Neural crest cell (in vitro differentiated cells): ENCODE measurements at regions not wholly inside any gene's neighbourhood (a gene's known extent, or its start where the extent isn't known, plus 50 kb on each side); places are given as distances from the start of the nearest gene placed in this dataset.
"Not testable (repeated sequence)": the region's sequence is repeated elsewhere in the genome, so short reads cannot be mapped to it uniquely, and the experiment has no call there.

Experiments
- DNase-seq: peaks from one replicate; pipeline ENCODE4 v3.0.0; 2021; ENCODE audit warnings: low read depth, mixed read lengths, low spot score
- H3K27ac Mint-ChIP-seq: one replicate; pipeline ENCODE4 v1.8.0; 2021; ENCODE audit warnings: mild to moderate bottlenecking, mixed read lengths; ENCODE audit not compliant: unreplicated experiment
- H3K27me3 Mint-ChIP-seq: 2 replicates; pipeline ENCODE4 v1.8.0; 2021; ENCODE audit warnings: low read depth, mild to moderate bottlenecking, mixed read lengths
- H3K36me3 Mint-ChIP-seq: 2 replicates; pipeline ENCODE4 v1.8.0; 2021; ENCODE audit warnings: low read depth, mild to moderate bottlenecking, mixed read lengths
- H3K4me1 Mint-ChIP-seq: 2 replicates; pipeline ENCODE4 v1.8.0; 2021; ENCODE audit warnings: mixed read lengths
- H3K4me3 Mint-ChIP-seq: one replicate; pipeline ENCODE4 v1.8.0; 2021; ENCODE audit warnings: mild to moderate bottlenecking, mixed read lengths
- H3K9me3 Mint-ChIP-seq: 2 replicates; pipeline ENCODE4 v1.8.0; 2021; ENCODE audit warnings: mixed read lengths
- TF ChIP-seq, protein P1 (sequence below): fragments of 200-600 bp; sonication (generic); conservative IDR thresholded peaks from 2 replicates; pipeline ENCODE4 v1.5.0; 2021; ENCODE audit warnings: antibody characterized with exemption, mild to moderate bottlenecking

DNA sequence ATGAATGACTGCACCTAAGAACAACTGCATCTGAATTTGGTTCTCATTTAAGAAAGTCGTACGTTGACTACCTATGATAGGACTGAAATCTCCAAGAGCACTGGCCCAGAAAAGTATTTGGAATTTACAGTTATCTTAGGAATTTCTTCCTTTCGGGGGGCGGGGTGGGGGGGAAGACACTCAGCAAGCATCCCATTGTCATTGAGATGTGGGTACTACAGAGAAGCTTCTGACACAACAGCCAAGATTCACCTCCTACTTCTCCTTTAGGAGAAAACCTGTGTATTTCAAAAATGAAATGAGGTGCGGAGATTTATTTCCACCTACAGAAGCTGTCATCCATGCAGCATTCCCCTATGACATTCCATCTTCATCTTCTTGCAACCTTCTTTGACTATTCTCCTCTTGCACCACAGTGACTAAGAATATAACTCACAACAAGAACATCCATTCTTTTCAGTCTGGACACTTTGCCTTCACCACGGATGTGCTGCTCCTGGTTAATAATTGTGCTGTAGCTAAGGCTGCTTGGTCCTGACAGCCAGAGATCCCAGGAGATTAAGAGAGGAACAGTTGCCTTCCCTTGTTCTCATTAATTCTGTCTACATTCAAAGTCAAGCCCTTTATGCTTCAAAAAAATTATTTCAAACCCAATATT is 98.4 kb upstream of the FRMD4A start:
- H3K9me3 Mint-ChIP-seq, result peaks cover 7% of the 10 kb centered on the region
- peaks cover 3% of the 10 kb centered on the region for H3K27me3 Mint-ChIP-seq
- no peaks in the 10 kb centered on the region for H3K36me3 Mint-ChIP-seq
- DNase-seq, result no peak
- TF ChIP-seq, protein P1, sequence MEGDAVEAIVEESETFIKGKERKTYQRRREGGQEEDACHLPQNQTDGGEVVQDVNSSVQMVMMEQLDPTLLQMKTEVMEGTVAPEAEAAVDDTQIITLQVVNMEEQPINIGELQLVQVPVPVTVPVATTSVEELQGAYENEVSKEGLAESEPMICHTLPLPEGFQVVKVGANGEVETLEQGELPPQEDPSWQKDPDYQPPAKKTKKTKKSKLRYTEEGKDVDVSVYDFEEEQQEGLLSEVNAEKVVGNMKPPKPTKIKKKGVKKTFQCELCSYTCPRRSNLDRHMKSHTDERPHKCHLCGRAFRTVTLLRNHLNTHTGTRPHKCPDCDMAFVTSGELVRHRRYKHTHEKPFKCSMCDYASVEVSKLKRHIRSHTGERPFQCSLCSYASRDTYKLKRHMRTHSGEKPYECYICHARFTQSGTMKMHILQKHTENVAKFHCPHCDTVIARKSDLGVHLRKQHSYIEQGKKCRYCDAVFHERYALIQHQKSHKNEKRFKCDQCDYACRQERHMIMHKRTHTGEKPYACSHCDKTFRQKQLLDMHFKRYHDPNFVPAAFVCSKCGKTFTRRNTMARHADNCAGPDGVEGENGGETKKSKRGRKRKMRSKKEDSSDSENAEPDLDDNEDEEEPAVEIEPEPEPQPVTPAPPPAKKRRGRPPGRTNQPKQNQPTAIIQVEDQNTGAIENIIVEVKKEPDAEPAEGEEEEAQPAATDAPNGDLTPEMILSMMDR, result no peak
- no peak overlapping the region for H3K4me3 Mint-ChIP-seq
- H3K4me1 Mint-ChIP-seq, result peaks cover 24% of the 10 kb centered on the region
- H3K27ac Mint-ChIP-seq, result no peak overlapping the region

DNA sequence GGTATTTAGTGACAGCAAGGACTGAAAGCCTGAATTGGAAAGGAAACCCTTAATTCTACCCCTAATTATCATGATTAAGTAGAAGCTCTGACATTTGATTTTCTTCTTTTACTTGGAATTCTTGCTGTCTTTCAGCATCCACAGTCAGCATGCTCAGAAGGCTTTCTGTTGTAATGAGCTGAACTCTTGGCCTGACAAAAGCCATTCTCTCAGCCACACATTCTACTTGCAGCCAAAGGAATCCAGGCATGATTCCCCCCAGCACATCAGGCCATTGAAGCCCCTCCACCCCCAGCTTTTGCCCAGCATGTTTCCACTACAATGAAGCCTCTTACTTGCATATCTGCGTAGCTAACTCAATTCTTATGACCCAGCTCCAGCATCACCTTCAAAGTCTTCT is 94.3 kb upstream of the FRMD4A start:
- peaks cover 3% of the 10 kb centered on the region for H3K27me3 Mint-ChIP-seq
- H3K27ac Mint-ChIP-seq, result peak overlapping the region; percentile 90
- TF ChIP-seq, protein P1, result no peak
- peaks cover 11% of the 10 kb centered on the region for H3K9me3 Mint-ChIP-seq
- H3K4me3 Mint-ChIP-seq, result no peak overlapping the region
- DNase-seq, result no peak
- no peaks in the 10 kb centered on the region for H3K36me3 Mint-ChIP-seq
- H3K4me1 Mint-ChIP-seq, result peaks cover 24% of the 10 kb centered on the region

DNA sequence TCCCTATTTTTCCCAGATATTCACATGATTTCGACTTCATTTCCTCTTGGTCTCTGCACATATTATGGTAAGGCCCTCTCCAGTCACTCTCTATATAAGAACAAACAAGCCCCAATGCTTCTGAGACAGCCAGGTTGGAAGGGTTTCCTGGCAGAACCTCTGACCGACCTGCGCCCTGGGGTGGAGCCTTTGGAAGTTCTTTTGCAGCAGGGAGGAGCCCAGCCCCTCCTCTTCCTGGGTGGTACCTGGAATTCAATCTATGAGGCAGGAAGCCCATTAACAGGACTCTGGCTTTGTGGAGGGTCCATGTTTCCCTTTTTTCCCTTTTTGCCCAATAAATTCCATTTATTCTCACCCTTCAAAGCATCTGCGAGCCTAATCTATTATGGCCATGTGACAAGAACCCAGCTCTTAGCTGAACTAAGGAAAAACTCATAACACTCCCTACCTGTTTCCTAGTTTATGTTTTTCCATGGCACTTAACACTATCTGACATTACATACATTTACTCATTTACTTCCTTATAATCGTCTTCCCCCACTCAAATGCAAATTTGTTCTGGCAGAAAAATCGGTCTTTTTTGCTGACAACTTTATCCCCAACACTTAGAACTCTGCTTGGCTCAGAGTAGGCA is 92.5 kb upstream of the FRMD4A start:
- Mint-ChIP-seq H3K4me3 (no peak overlapping the region), H3K27ac (no peak overlapping the region), H3K36me3 (no peaks in the 10 kb centered on the region)

DNA sequence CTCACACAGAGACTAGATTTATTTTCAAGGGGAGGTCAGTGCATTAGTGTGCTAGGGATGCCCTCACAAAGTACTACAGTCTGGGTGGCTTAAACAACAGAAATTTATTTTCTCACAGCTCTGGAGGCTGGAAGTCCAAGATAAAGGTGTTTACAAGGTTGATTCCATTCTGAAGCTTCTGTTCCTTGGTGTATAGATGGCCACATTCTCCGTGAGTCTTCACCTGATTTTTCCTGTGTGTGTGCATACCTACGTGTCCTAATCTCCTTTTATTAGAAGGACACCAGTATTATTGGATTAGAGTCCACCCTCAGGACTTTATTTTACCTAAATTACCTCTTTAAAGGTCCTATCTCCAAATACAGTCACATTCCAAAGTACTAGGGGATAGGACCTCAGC is 91.7 kb upstream of the FRMD4A start:
- H3K36me3 Mint-ChIP-seq, result no peaks in the 10 kb centered on the region
- TF ChIP-seq, protein P1, result no peak
- no peak for DNase-seq
- peaks cover 9% of the 10 kb centered on the region for H3K9me3 Mint-ChIP-seq
- no peak overlapping the region for H3K27ac Mint-ChIP-seq
- H3K4me3 Mint-ChIP-seq, result no peak overlapping the region
- H3K4me1 Mint-ChIP-seq, result peaks cover 13% of the 10 kb centered on the region
- no peaks in the 10 kb centered on the region for H3K27me3 Mint-ChIP-seq

More for the DNA sequence above, 92.5 kb upstream of the FRMD4A start:
- Mint-ChIP-seq H3K9me3 (peaks cover 9% of the 10 kb centered on the region), H3K4me1 (peaks cover 12% of the 10 kb centered on the region), H3K27me3 (no peaks in the 10 kb centered on the region)
- no peak for DNase-seq
- TF ChIP-seq, protein P1, result no peak

DNA sequence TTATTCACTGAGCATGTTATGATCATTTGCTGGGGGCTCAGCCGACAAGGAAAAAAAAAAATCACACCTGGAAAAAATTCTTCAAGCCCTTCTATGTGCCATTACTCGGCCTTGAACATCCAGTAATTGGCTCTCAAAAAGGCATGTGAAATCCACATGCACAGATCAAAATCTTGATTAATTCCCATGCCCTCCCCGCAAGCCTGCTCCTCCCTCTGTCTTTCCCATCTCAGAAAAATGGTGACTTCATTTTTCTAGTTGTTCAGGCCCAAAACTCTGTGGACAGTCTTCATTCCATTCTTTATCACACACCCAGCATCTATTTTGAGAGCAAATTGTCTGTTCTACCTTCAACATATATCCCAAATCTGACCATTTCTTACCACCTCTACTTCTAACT is 91.2 kb upstream of the FRMD4A start:
- no peak for DNase-seq
- Mint-ChIP-seq H3K4me3 (no peak overlapping the region), H3K27me3 (no peaks in the 10 kb centered on the region), H3K27ac (no peak overlapping the region), H3K9me3 (peaks cover 7% of the 10 kb centered on the region), H3K36me3 (no peaks in the 10 kb centered on the region), H3K4me1 (peaks cover 18% of the 10 kb centered on the region)
- TF ChIP-seq, protein P1, result no peak

DNA sequence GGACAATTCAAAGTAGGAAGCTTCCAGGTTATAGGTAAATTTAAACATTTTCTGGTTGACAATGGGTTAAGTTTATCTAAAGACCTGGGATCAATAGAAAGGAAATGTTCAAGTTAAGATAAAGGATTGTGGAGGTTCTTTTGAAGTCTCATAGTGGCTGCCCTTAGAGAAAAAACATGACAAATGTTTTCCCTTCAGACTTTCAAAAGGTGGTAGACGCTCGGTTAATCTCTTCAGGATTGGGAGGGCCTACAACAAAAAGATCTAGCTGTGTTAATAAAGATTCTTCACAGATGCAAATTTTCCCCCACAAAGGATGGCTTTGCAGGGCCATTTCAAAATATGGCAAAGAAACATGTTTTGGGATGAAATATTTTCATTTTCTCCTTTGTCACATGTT is 86.6 kb upstream of the FRMD4A start:
- DNase-seq, H3K4me1 Mint-ChIP-seq, H3K27ac Mint-ChIP-seq, H3K9me3 Mint-ChIP-seq, H3K36me3 Mint-ChIP-seq, H3K4me3 Mint-ChIP-seq, H3K27me3 Mint-ChIP-seq: not testable (repeated sequence)
